Superior temporal gyrus (tissue), 1 donor: ENCODE measurements at regions not wholly inside any gene's neighbourhood (a gene's known extent, or its start where the extent isn't known, plus 50 kb on each side); places are given as distances from the start of the nearest gene placed in this dataset.
"Not testable (repeated sequence)": the region's sequence is repeated elsewhere in the genome, so short reads cannot be mapped to it uniquely, and the experiment has no call there.

ENCODE experiments used
- DNase-seq: peaks from one replicate; pipeline ENCODE4 v3.0.0-alpha.2; 2016; ENCODE audit errors: extremely low spot score

DNA sequence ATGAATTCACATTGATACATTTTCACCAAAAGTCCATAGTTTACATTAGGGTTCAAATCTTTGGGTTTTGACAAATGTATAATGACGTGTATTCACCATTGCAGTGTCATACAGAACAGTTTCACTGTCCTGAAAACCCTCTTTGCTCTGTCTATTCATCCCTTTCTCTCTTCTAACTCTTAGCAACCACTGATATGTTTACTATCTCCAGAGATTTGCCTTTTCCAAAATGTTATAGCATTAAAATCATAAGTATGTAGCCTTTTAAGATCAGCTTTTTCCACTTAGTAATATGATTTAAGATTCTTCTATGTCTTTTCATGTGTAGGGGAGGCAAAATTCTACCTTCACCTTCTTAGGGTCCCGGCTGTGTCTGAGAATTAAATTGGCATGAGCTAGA is 203.8 kb downstream of the TPRG1 start:
- DNase-seq = no peak

DNA sequence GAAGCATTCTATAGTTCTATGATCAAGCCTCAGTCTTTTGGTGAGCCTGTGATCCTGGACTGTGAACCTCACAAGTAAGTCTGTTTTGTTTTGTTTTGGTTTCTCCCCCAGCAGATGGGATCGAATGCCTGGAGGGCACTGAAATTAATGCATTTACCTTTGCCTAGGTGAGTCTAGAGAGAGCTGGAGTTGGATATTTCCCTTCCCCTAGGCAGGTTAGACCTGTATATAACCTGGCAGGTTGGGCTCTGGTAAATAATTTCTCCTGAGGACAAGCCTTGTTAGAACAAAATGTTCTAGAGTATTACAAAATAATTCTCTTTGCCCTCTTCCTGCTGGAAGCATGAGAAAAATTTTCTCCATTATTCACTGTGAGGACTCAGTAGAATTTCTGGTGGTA is 211.9 kb downstream of the TPRG1 start:
- DNase-seq = no peak

DNA sequence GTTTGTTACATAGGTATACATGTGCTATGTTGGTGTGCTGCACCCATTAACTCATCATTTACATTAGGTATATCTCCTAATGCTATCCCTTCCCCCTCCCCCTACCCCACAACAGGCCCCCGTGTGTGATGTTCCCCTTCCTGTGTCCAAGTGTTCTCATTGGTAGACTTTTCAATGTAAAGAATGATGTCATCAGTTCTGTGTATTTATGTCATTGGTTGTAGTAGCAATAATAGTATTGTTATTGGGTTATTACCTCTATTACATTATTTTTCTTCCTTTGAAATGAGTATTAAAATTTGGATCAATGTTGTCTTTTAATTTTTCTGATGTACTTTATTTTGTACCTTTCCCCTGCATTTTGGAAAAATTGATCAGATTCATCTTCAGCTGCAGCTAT is 214.1 kb downstream of the TPRG1 start:
- not testable (repeated sequence) for DNase-seq

DNA sequence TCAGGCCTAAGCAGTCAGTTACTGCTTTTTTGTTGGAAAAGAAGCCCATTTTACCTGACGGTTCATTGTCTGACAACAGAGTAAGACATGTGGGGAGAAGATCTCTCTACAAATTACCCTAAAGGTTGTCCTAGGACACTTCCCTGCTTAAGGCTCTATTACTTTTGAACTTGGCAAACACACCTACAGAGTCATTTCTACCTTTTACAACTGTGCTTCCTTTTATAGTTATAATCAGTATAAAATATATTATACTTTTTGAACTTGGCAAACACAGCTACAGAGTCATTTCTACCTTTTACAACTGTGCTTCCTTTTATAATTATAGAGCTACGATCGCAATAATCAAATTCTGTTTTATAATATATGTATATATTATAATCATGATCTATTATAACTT is 215.0 kb downstream of the TPRG1 start:
- no peak for DNase-seq

DNA sequence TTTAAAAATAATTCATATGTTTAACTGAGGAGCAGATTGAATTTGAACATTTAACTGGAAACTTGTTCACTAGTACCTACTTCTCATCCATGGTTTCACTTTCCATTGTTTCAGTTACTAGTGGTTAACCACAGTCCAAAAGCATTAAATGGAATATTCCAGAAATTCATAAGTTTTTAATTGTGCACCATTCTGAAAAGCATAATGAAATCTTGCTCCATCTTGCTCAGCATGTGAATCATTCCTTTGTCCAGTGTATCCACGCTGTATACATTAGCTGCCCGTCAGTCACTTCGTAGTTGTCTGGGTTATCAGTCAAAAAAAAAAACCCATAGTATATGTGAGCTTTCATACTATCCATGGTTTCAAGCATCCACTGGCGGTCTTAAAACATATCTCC is 217.6 kb downstream of the TPRG1 start:
- DNase-seq = no peak

DNA sequence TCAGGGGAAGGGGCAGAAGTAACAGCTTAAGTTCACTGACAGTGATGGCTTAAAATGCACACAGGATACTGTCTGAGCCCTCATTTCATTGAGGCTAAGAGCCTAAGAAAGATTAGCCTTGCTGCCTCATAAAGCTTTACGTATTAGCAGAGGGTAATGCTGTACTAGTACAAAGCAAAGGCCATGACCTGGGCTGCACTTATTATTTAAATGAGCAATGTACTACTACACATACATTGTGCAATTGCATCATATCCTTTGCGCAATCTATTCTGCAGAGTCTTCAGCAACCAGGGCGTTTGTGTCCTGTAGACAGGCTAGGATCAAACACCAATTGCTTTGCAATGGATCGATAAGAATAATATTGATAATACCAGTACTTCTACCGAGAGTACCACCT is 221.8 kb downstream of the TPRG1 start:
- DNase-seq = no peak

DNA sequence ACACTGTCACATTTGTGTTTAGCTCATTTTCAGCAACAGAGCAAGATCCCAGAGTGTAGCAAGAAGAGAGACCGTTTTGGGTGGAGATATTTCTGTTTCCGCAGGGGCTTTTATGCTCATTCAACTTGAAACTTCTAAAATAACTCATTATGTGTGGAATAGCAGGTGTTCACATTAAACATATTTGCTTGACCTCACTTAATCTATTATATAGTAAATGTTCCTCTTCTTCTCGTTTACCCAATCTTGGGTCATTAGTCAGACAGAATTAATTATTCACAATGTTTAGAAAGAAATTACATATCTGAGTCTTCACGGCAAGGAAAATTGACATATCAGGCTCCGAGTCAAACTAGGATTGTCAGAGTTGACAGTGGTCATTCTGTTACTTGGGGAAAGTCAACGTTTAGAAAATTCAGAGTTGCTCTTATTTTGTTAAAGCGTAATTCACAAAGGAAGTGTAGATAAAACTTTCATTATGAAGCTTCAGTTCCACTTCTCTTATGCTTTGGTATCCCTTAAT is 222.9 kb downstream of the TPRG1 start:
- no peak for DNase-seq

DNA sequence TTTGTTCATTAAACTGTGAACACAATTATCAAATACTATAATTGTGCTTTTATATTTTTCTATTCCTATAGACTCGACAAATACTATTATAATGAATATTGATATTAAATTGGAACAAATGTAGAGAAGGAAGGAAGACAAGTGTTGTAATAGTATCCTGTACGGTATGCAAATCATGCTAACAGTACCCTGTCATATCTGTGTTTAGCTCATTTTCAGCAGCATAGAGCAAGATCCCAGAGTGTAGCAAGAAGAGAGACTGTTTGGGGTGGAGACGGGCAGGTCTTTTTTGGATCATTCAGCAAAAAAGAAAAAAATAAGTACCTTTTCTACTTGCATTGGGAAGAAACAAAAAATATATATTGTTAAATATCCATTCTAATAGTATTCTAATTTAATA is 224.1 kb downstream of the TPRG1 start:
- no peak for DNase-seq

DNA sequence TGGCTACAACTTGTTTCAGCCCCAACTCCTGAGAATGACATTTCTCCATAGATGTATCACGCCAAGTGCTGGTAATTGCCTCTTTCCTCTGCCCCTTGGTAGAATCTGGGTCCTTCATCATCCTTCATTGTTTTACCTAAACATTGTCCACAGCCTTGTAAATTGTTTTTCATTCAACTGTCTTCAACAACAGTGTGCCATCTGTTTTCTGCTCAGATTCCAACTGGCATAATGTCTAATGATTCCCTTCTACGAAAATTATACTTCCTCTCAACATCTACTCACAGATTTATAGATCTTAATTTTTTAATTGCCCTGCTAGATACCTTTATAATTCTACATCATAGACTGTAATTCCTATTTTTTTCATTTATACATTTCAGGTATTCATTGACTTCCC is 226.9 kb downstream of the TPRG1 start:
- no peak for DNase-seq

DNA sequence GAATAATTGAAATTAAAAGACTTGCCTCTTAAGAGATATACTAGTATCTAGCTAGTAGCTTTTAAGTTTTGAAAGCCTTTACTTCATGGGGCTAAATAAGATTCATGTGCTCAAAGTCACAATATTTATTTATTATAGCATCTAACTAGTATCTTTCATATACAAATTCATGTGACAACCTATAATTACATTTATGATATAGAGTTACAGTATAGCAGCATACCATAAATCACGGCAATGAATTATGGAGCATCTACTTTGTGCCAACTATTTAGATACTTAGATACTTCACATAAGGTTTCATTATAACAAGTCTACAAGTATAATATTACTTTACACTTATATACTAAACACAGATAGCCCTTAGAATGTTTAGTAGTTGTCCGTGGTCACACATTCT is 229.4 kb downstream of the TPRG1 start:
- no peak for DNase-seq

DNA sequence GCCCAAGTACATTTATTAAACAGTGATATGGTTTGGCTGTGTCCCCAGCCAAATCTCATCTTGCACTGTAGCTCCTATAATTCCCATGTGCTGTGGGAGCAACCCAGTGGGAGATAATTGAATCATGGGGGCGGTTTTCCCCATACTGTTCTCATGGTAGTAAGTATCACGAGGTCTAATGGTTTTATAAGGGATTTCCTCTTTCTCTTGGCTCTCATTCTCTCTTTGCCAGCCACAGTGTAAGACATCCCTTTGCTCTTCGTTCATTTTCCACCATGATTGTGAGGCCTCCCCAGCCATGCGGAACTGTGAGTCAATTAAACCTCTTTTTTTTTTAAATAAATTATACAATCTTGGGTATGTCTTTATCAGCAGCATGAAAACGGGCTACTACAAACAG is 228.0 kb upstream of the TP63 start:
- DNase-seq = no peak

DNA sequence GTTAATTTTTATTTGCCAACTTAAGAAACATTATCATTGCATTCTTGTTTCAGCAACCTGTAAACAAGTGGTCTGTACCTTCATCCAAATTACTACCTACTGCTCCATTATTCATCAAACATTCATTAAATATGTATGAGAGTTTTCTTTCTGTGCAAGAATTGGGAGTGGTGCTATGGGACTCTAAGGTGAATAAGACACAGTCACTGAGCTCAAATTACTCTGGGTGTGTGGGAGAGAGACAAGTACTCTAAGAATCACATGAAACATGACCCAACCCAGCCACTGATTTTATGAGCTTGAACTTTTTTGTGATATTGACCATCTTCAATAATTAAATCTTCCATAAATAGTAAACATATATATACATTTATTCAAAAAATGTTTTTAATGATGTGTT is 227.2 kb upstream of the TP63 start:
- DNase-seq = no peak

DNA sequence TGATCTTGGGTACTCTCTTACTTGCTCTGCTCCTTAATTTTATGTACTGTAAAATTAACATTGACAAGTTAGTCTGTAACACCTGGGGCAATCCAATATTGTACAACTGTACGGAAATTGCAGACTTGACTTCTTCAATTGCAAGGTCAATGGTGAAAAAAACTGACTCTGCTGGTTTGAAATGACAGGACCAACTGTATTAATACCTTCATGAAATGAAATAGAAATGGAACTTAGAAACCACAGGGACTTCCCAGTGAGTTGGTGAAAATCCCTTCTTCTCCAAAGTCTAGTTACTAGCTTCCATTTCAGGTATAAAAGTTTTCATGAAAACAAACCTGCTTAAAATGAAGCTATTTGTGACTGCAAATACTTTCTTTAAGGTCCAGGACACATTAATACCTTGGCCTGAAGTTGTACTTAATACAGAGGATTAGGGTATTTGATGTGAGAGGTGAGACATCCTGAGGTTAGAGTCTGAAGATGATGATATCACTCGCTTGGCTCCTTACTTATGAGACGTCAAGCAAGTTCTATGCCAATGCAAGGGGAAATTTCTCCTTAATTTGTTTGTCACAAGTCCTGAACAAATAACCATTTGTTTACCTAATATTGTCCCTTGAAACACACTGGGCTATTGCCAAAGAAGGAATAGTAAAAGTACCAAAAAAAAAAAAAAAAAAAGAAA is 226.2 kb upstream of the TP63 start:
- no peak for DNase-seq

DNA sequence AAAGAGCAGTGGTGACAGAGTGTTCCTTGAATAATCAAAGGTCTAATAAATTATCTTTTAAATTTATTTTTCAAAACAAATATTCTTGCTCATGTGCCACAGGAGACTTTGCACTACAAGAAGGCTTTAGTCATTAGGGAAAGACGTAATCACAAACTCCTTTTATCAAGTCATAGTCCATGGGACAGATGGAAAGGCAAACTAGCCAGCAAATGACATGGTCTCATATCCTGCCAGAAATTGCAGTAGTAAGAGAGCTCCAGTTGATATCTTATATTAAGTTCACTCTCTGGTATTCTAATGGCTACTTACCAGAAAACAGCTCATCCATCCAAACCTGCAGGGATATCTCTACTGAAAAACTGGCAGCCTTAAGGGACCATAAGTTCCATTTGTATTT is 225.0 kb upstream of the TP63 start:
- no peak for DNase-seq

DNA sequence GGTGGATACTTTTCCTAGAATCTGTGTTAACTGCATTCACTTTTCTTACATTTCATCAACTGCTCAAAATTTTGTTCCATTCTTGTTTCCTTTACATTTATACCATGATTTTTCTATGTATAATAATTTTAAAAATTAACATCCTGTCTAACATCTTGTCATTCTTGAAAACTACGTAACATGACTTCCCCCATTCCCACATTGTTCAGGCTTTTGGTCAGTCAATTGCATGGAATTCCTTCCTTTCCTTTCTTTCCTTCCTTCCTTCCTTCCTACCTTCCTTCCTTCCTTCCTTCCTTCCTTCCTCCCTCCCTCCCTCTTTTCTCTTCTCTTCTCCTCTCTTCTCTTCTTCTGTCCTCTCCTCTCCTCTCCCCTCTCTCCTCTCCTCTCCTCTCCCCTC is 220.7 kb upstream of the TP63 start:
- DNase-seq = no peak

DNA sequence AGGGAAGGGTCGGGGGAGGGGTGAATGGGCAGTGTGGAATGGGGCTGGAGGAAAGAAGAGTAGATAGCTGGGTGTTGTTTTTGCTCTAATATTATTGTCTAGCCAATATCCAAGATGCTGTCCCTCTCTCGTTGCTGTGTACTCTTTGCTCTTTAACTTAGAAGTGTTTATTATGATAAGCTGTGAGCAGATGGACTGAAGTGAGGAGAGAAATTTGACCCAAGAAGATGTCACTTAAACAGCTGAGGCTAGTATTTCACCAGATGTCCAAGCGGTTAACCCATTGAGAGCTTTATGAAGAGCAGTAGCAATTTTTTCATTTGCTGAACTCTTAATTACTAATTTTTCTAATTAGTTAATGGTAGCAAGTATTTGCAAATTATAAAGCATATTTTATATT is 212.2 kb upstream of the TP63 start:
- no peak for DNase-seq

DNA sequence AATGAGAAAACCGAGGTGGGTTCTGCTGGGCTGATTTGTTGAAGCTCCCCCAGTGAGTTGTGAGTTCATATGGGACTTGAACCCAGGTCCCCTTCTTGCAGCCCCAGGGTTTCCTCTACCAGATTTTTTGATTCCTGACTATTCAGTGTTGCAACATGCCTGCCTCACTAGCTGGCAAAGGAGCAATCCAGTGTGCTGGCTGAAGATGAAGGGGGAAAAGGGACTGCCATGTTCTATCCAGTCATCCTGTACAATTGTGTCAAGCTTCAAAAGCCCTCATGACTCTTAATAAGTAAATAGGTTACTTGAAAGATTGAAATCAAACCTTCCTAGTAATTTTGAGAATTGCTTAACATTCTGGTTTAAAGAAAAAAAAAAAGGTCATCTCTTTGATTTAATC is 211.5 kb upstream of the TP63 start:
- no peak for DNase-seq

DNA sequence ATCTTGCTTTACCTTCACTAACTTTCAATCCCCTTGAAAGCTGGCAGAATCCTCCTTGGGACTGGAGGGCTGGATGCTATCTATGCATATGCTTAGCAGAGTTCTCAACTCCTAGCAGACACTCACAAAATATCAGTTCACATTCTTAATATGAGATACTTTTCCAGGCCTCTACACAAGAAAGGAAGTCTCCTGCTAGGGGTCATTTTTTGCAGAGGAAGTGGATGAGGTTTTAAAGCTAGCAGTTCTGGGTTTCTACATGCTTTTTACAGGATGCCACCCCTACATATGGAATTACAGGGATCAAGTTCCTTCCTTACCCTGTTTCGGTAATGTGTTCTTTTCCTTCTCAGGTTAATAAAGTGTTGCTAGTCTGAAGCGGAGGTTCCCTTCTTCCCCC is 206.3 kb upstream of the TP63 start:
- no peak for DNase-seq

DNA sequence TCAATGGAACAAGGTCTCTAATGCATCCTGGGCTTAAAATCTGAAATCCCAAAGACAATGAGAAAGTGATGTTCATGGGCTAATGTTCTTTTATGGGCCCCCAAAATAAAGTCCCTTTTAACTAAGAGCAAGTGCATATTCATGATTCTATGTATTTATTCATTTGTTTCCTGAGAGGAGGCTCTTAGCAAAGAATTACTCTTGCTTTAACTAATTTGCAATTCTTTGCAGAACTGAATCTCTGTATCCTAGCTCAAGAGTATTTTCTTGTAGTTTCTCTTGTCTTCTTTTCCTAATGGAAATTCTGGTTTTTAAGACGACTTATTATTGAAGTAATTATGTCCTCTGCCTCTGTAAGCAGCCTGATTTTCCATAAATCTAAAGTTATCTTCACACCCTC is 202.2 kb upstream of the TP63 start:
- no peak for DNase-seq

DNA sequence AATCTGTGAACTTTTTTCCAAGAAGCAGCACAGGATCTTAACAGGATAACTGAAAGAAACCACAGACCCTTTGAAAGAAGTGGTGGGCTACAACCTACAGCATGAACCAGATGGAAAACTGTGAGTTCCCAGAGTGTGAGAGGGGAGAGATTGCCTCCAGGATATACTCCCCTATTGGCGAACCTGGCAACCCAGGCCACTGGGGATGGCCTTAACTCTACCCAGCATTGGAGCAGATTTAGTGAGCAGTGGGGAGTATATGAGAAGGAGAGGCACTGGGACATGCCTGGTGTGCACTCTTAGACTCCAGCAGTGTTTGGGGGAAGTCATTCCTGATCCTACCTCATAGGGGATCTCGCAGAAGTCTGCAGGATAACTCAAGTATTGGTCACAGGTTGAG is 201.0 kb upstream of the TP63 start:
- no peak for DNase-seq

DNA sequence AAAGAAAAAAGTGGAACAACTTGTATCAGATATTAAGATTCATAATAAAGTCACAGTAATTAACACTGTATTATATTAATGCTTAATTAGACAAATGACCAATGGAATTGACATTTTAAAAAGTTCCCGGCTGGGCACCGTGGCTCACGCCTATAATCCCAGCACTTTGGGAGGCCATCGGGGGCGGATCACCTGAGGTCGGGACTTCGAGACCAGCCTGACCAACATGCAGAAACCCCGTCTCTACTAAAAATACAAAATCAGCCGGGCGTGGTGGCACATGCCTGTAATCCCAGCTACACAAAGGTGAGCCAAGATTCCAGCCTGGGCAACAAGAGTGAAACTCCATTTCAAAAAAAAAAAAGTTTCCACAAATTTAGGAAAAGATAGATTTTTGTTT is 188.9 kb upstream of the TP63 start:
- DNase-seq = not testable (repeated sequence)

DNA sequence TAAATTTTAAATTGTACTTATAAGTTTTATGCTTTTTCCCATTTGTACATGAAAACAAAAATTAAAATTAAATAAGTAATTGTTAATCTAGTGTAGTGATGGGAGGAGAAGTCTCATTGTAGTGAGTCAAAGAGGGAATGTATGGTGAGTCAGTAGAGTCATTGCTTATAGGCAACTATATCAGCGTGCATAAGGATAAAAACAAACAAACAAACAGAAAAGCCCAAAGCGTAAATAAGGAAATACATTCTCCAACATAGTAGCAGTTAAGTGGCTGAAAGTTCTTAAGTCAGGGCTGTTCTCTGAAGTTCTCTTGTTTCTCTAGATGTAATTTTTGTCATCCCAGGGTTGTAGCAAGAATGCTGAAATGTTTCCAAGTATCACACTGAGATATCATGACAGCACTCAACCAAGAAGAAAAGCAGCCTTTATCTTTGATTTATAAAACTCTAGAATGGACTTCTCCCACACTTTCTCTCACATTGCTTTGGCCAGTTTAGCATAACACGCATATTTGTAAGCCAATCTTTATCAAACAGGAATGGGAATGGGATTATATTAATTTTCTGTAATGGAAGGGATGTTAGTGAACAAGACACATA is 184.1 kb upstream of the TP63 start:
- no peak for DNase-seq

DNA sequence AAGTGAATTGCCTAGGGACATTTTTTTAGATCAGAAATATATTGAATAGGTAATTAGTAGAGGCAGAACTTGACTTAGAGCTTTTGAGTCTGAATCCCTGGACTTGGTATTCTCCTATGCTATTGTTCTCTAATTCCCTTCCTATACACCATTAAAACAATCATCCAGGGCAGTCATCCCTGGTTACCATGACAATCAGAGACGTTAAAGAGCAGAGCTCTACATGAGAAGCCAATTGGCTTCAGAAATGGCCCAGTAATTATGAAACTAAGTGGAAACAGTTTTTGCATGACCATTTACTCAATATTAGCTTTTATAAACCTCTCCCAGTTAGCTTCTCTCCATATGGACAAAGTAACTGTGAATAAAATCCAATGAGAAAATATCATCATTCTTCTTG is 182.1 kb upstream of the TP63 start:
- no peak for DNase-seq

DNA sequence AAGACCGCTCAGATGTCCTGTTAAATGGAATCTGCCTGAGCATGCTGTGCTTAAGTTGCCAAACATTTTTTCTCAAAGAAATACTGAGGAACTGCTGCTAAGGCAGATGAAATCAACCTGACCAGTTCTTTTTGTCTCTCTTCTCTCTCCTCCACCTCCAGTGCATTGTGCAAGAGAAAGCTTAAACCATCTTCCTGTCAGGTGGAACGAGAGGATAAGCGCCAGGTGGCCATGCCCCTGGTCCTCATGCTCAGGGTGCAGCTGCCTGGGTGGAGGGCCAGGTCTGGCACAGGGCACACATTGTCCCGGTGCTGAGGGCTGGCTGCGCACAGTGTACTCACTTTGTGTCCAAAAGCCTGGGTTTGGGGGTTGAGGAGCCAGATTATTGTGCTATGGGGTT is 176.2 kb upstream of the TP63 start:
- no peak for DNase-seq
